ENCODE measurements at regions not wholly inside any gene's neighbourhood (a gene's known extent, or its start where the extent isn't known, plus 50 kb on each side); places are given as distances from the start of the nearest gene placed in this dataset.

GRCh38 chr9:84490206-84490841, 149.8 kb upstream of the SLC28A3 start:
- H3K27ac Mint-ChIP-seq (ENCODE audit: low read depth, unreplicated experiment) = no peak overlapping the region
- CTCF ChIA-PET = interaction anchor here (0.6 to 0.7 kb wide), 3 partner anchors 99 to 788 kb away, joined by 3 to 4 read pairs (median 3); no protein-coding TSS in a partner anchor
- intact Hi-C loops (cut with micrococcal nuclease) = no loop called here
- POLR2A ChIA-PET = interaction anchor here (0.7 to 0.9 kb wide), 2 partner anchors 21 to 514 kb away, joined by 3 to 4 read pairs; no protein-coding TSS in a partner anchor
- H3K4me3 Mint-ChIP-seq (ENCODE audit: unreplicated experiment) = no peak overlapping the region
- peaks cover 5% of the 10 kb centered on the region for H3K36me3 Mint-ChIP-seq (ENCODE audit: insufficient read depth, unreplicated experiment)
- TF ChIP-seq CTCF (IDR thresholded peaks at IDR 0.05; ENCODE audit: unreplicated experiment) = no peak
- peaks cover 6% of the 10 kb centered on the region for H3K4me1 Mint-ChIP-seq (ENCODE audit: insufficient read depth, unreplicated experiment)
- H3K27me3 Mint-ChIP-seq (ENCODE audit: insufficient read depth, unreplicated experiment) = no peaks in the 10 kb centered on the region
- no TSS peak for BruUV-seq (replicated peaks)
- peaks cover 13% of the 10 kb centered on the region for H3K9me3 Mint-ChIP-seq (ENCODE audit: unreplicated experiment)
- DNase-seq (ENCODE audit: unreplicated experiment) = no peak

- POLR2A ChIA-PET = interaction anchor here (0.7 to 1.6 kb wide), 3 partner anchors 11 to 515 kb away, joined by 3 to 4 read pairs (median 3); no protein-coding TSS in a partner anchor
- Mint-ChIP-seq H3K4me1 (ENCODE audit: insufficient read depth, unreplicated experiment) (peaks cover 2% of the 10 kb centered on the region), H3K27me3 (ENCODE audit: insufficient read depth, unreplicated experiment) (no peaks in the 10 kb centered on the region), H3K9me3 (ENCODE audit: unreplicated experiment) (peaks cover 8% of the 10 kb centered on the region), H3K36me3 (ENCODE audit: insufficient read depth, unreplicated experiment) (peaks cover under 1% of the 10 kb centered on the region), H3K27ac (ENCODE audit: low read depth, unreplicated experiment) (no peak overlapping the region), H3K4me3 (ENCODE audit: unreplicated experiment) (no peak overlapping the region)
- no peak for DNase-seq (ENCODE audit: unreplicated experiment)
- no peak for TF ChIP-seq CTCF (IDR thresholded peaks at IDR 0.05; ENCODE audit: unreplicated experiment)
- CTCF ChIA-PET = interaction anchor here (0.7 to 1.5 kb wide), 2 partner anchors 162 to 206 kb away, joined by 4 read pairs; no protein-coding TSS in a partner anchor
- no TSS peak for BruUV-seq (replicated peaks)
- intact Hi-C loops (cut with micrococcal nuclease) = no loop called here
Measured at GRCh38 chr9:84490842-84491325, 150.3 kb upstream of the SLC28A3 start.

- CTCF ChIA-PET = interaction anchor here (0.6 to 1.5 kb wide), 4 partner anchors 18 to 375 kb away, joined by 3 to 7 read pairs (median 4); no protein-coding TSS in a partner anchor
- H3K9me3 Mint-ChIP-seq (ENCODE audit: unreplicated experiment) = peaks cover 8% of the 10 kb centered on the region
- intact Hi-C loops (cut with micrococcal nuclease) = no loop called here
Measured at GRCh38 chr9:84492366-84493159, 152.0 kb upstream of the SLC28A3 start.

More at GRCh38 chr9:84492366-84493159, 152.0 kb upstream of the SLC28A3 start:
- no TSS peak for BruUV-seq (replicated peaks)
- no peaks in the 10 kb centered on the region for H3K27me3 Mint-ChIP-seq (ENCODE audit: insufficient read depth, unreplicated experiment)
- TF ChIP-seq CTCF (IDR thresholded peaks at IDR 0.05; ENCODE audit: unreplicated experiment) = no peak
- no peak for DNase-seq (ENCODE audit: unreplicated experiment)
- H3K4me1 Mint-ChIP-seq (ENCODE audit: insufficient read depth, unreplicated experiment) = no peaks in the 10 kb centered on the region
- no peak overlapping the region for H3K4me3 Mint-ChIP-seq (ENCODE audit: unreplicated experiment)
- no peak overlapping the region for H3K27ac Mint-ChIP-seq (ENCODE audit: low read depth, unreplicated experiment)
- H3K36me3 Mint-ChIP-seq (ENCODE audit: insufficient read depth, unreplicated experiment) = no peaks in the 10 kb centered on the region
- POLR2A ChIA-PET = interaction anchor here (0.6 to 1.6 kb wide), 2 partner anchors 9 to 31 kb away, joined by 3 to 4 read pairs; no protein-coding TSS in a partner anchor

All from MCF 10A (cell line).